Left colon (tissue), 2 donors: ENCODE measurements at regions not wholly inside any gene's neighbourhood (a gene's known extent, or its start where the extent isn't known, plus 50 kb on each side); places are given as distances from the start of the nearest gene placed in this dataset.
"Not testable (repeated sequence)": the region's sequence is repeated elsewhere in the genome, so short reads cannot be mapped to it uniquely, and the experiment has no call there.

ENCODE experiments used
- ATAC-seq: fragments of 200-7000 bp; cut with Tn5 transposase; one replicate; pipeline ENCODE4 v1.9.1; 2020; ENCODE audit warnings: mild to moderate bottlenecking, moderate library complexity
- DNase-seq, 2 donors: peaks; one replicate each; pipeline ENCODE4 v3.0.0-alpha.2; 2020
- intact Hi-C, 2 donors: fragments of 100-400 bp; cut with DNase I in 1 of 2; cut with micrococcal nuclease in 1 of 2; formaldehyde crosslinking; loops; one replicate each; pipeline versions ENCODE4 v1.11.2 to v1.14.0; 2022; cut with DNase I, micrococcal nuclease
- donor health status: DM: no; HTN: no; CAD: no.
- donor health status: DM: yes; HTN: yes; CAD: no.

GRCh38 chr17:19470530-19471261, 59.7 kb downstream of the RNF112 start:
- peak; percentile 56 to 81 for DNase-seq
- intact Hi-C loops = no loop called here
- ATAC-seq = peak; percentile 29

GRCh38 chr17:19474405-19474804, 59.2 kb upstream of the SLC47A1 start:
- DNase-seq, intact Hi-C loops, ATAC-seq: not testable (repeated sequence)

- ATAC-seq, DNase-seq, intact Hi-C loops: not testable (repeated sequence)
Observed at GRCh38 chr17:19475800-19476199, 57.9 kb upstream of the SLC47A1 start.

GRCh38 chr17:19482576-19482975, 51.1 kb upstream of the SLC47A1 start:
- intact Hi-C loops = no loop called here
- DNase-seq (no peak), ATAC-seq (no peak)
